Tibial nerve (tissue), 4 donors: ENCODE measurements at regions not wholly inside any gene's neighbourhood (a gene's known extent, or its start where the extent isn't known, plus 50 kb on each side); places are given as distances from the start of the nearest gene placed in this dataset.

Experiments used
- DNase-seq, 2 donors: peaks; one replicate each; pipeline ENCODE4 v3.0.0-alpha.2; 2019; ENCODE audit warnings: low spot score in 2 of 2
- H3K27ac ChIP-seq, 4 donors: fragments of 200-600 bp; sonication (generic) in 3 of 4; one replicate each; pipeline ENCODE4 v1.5.1; 2017 to 2019; ENCODE audit warnings: mild to moderate bottlenecking in 1 of 4
- H3K27me3 ChIP-seq, 2 donors: fragments of 200-600 bp; sonication (generic) in 1 of 2; one replicate each; pipeline versions ENCODE4 v1.5.1 to v1.6.0; 2017 to 2019
- H3K36me3 ChIP-seq, 3 donors: fragments of 200-600 bp; sonication (generic); one replicate each; pipeline ENCODE4 v1.5.1; 2018 to 2019
- H3K4me1 ChIP-seq, 4 donors: fragments of 200-600 bp; sonication (generic) in 3 of 4; one replicate each; pipeline ENCODE4 v1.5.1; 2017 to 2019
- H3K4me3 ChIP-seq, 4 donors: fragments of 200-600 bp; sonication (generic) in 3 of 4; one replicate each; pipeline ENCODE4 v1.5.1; 2017 to 2019; ENCODE audit warnings: mild to moderate bottlenecking in 1 of 4, moderate library complexity in 1 of 4
- H3K9me3 ChIP-seq, 4 donors: fragments of 200-600 bp; sonication (generic) in 3 of 4; one replicate each; pipeline ENCODE4 v1.5.1; 2017 to 2019
- CTCF ChIP-seq, 5 experiments: fragments of 200-600 bp in 3 of 5; fragments of 450-650 bp in 2 of 5; sonication (generic) in 3 of 5; IDR thresholded peaks; one replicate each; pipeline ENCODE4 v1.5.1; 2016 to 2019; ENCODE audit warnings: antibody characterized with exemption in 5 of 5, mild to moderate bottlenecking in 3 of 5, moderate library complexity in 2 of 5
- EP300 ChIP-seq, 2 donors: sonication (generic); formaldehyde crosslinking; IDR thresholded peaks; one replicate each; pipeline ENCODE4 v1.6.1; 2017; ENCODE audit warnings: antibody characterized with exemption in 2 of 2, mild to moderate bottlenecking in 1 of 2
- POLR2A ChIP-seq, 2 donors: fragments of 450-650 bp; IDR thresholded peaks; one replicate each; pipeline ENCODE4 v1.6.1; 2017; ENCODE audit warnings: antibody characterized with exemption in 2 of 2, mild to moderate bottlenecking in 2 of 2, moderate library complexity in 2 of 2
- WGBS, 2 donors: methylation state at CpG; one replicate each; pipeline ENCODE4 v1.1.5; 2018; 5-methylcytosine and 5-hydroxymethylcytosine counted together

DNA sequence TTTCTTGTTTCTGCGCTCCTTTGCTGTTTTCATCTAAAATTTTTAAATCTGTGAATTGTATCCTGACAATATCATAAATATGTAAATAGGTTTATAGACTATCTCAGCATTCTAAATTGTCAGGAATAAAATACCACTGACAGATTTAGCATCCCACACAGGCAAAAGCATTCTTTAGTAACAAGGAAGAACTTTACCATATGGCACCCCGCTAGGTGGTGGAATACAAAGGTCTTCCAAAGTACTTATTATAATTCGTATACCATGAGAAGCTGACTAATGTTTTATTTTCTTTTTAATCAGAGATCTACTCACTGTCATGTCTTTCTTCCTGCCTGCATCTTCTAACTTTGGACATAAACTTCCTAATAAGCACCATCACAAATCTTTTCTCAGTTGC, 328.8 kb upstream of the NOVA1 start:
- no peak for TF ChIP-seq POLR2A (IDR thresholded peaks at IDR 0.05)
- H3K9me3 ChIP-seq, result no peaks in the 10 kb centered on the region
- no peak overlapping the region for H3K4me3 ChIP-seq
- H3K27me3 ChIP-seq, result no peaks in the 10 kb centered on the region
- H3K4me1 ChIP-seq, result no peaks in the 10 kb centered on the region
- 47 to 48% methylated on average over 3 of the region's 3 CpGs for WGBS, 2 donors
- H3K27ac ChIP-seq, result no peak overlapping the region
- H3K36me3 ChIP-seq, result no peaks in the 10 kb centered on the region
- DNase-seq, result no peak

- no peak for DNase-seq
- H3K27me3 ChIP-seq, result no peaks in the 10 kb centered on the region
- no peak overlapping the region for H3K27ac ChIP-seq
- H3K4me3 ChIP-seq, result no peak overlapping the region
- no peaks in the 10 kb centered on the region for H3K4me1 ChIP-seq
- no peaks in the 10 kb centered on the region for H3K36me3 ChIP-seq
- 61 to 71% methylated on average over 2 of the region's 2 CpGs for WGBS, 2 donors
- TF ChIP-seq POLR2A (IDR thresholded peaks at IDR 0.05) (no peak), CTCF (IDR thresholded peaks at IDR 0.05) (no peak)
- no peaks in the 10 kb centered on the region for H3K9me3 ChIP-seq
These were observed 330.2 kb upstream of the NOVA1 start for GRCh38 chr14:26928019-26928418.

DNA sequence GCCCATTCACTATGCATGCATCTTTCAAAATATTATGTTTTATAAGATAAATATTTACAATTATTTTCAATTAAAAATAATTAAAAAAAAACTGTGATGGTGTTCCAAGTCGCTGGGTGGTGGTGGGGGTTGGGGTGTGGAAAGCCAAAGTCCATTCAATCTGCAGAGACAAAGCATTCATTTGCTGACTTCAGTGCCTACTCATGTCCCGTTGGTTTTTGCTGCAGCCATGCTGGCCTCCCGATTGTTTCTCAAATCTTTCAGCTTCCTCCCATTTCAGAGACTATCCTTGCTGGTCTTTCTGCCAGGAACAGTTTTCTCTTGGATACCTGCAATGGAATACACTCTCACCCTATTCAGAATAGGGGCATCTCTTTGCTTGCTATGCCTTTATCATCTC, 331.5 kb upstream of the NOVA1 start:
- 59 to 65% methylated on average over 3 of the region's 3 CpGs for WGBS, 2 donors
- H3K4me1 ChIP-seq, result no peaks in the 10 kb centered on the region
- no peaks in the 10 kb centered on the region for H3K9me3 ChIP-seq
- no peak overlapping the region for H3K4me3 ChIP-seq
- TF ChIP-seq EP300 (IDR thresholded peaks at IDR 0.05), result no peak
- TF ChIP-seq POLR2A (IDR thresholded peaks at IDR 0.05), result no peak
- no peak for TF ChIP-seq CTCF (IDR thresholded peaks at IDR 0.05)
- no peak for DNase-seq
- H3K36me3 ChIP-seq, result no peaks in the 10 kb centered on the region
- H3K27ac ChIP-seq, result no peak overlapping the region
- no peaks in the 10 kb centered on the region for H3K27me3 ChIP-seq

DNA sequence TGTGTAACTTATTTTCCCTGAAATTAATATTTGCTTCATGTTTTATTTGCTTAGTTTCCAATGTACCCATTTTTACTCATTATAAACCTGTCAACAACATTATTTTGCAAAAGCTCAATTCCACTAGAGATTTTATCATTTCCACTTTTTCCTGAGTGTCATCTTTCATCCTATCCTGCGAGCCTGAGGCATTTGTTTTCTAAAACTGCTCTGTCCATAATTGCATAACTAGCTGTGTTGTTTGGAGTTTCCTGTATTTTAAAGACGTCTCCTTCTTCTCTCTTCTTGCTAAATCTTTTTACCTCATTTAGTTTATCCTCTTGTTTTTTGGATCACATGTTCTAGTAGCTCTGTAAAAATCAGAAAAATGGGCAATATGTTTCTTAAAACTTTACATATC, 332.7 kb upstream of the NOVA1 start:
- 24 to 27% methylated on average over 2 of the region's 2 CpGs for WGBS, 2 donors
- H3K27ac ChIP-seq, result no peak overlapping the region
- no peak for DNase-seq
- TF ChIP-seq CTCF (IDR thresholded peaks at IDR 0.05), result no peak
- TF ChIP-seq EP300 (IDR thresholded peaks at IDR 0.05), result no peak
- no peak for TF ChIP-seq POLR2A (IDR thresholded peaks at IDR 0.05)
- no peak overlapping the region for H3K4me3 ChIP-seq
- no peaks in the 10 kb centered on the region for H3K4me1 ChIP-seq
- no peaks in the 10 kb centered on the region for H3K36me3 ChIP-seq
- H3K27me3 ChIP-seq, result no peaks in the 10 kb centered on the region
- H3K9me3 ChIP-seq, result no peaks in the 10 kb centered on the region

DNA sequence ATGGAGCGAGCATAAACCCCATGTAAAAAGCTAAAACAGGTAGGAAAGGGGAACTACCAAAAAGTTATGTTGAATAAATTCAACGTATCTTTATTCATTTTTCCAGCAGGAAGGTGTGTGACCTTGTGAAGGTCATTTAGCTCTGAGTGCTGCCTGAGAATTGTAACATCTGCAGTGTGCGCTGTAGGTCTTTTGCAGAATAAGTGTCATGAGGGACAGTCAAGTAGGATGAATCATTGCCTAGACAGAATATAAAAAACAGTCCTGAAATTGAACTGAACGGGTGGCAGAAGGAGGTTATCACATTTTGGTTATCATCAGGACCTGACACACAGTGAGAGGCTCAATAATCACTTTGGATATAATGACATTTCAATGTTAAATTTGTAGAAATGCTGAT, 334.8 kb upstream of the NOVA1 start:
- no peaks in the 10 kb centered on the region for H3K4me1 ChIP-seq
- no peaks in the 10 kb centered on the region for H3K27me3 ChIP-seq
- no peaks in the 10 kb centered on the region for H3K9me3 ChIP-seq
- 85 to 88% methylated on average over 4 of the region's 4 CpGs for WGBS, 2 donors
- H3K4me3 ChIP-seq, result no peak overlapping the region
- H3K36me3 ChIP-seq, result no peaks in the 10 kb centered on the region
- DNase-seq, result no peak
- TF ChIP-seq CTCF (IDR thresholded peaks at IDR 0.05), result no peak
- no peak for TF ChIP-seq POLR2A (IDR thresholded peaks at IDR 0.05)
- no peak for TF ChIP-seq EP300 (IDR thresholded peaks at IDR 0.05)
- H3K27ac ChIP-seq, result no peak overlapping the region

- H3K9me3 ChIP-seq, result no peaks in the 10 kb centered on the region
These were observed 335.6 kb upstream of the NOVA1 start for GRCh38 chr14:26933431-26933830.

More at GRCh38 chr14:26933431-26933830, 335.6 kb upstream of the NOVA1 start:
- 65 to 68% methylated on average over 4 of the region's 4 CpGs for WGBS, 2 donors
- H3K4me1 ChIP-seq, result no peaks in the 10 kb centered on the region
- no peak overlapping the region for H3K27ac ChIP-seq
- DNase-seq, result no peak
- TF ChIP-seq POLR2A (IDR thresholded peaks at IDR 0.05) (no peak), CTCF (IDR thresholded peaks at IDR 0.05) (no peak), EP300 (IDR thresholded peaks at IDR 0.05) (no peak)
- H3K36me3 ChIP-seq, result no peaks in the 10 kb centered on the region
- H3K27me3 ChIP-seq, result no peaks in the 10 kb centered on the region
- H3K4me3 ChIP-seq, result no peak overlapping the region
